HG03565 (cell line): ENCODE measurements at regions not wholly inside any gene's neighbourhood (a gene's known extent, or its start where the extent isn't known, plus 50 kb on each side); places are given as distances from the start of the nearest gene placed in this dataset.

Experiments
- ATAC-seq: cut with Tn5 transposase; IDR thresholded peaks from one replicate; pipeline ENCODE4 v1.9.1; 2021; ENCODE audit warnings: mild to moderate bottlenecking, moderate library complexity; ENCODE audit not compliant: unreplicated experiment

GRCh38 chr4:125679989-125680388, 365.2 kb downstream of the FAT4 start:
- ATAC-seq: no peak

- ATAC-seq: no peak
Observed at GRCh38 chr4:125681240-125681639, 366.5 kb downstream of the FAT4 start.

DNA sequence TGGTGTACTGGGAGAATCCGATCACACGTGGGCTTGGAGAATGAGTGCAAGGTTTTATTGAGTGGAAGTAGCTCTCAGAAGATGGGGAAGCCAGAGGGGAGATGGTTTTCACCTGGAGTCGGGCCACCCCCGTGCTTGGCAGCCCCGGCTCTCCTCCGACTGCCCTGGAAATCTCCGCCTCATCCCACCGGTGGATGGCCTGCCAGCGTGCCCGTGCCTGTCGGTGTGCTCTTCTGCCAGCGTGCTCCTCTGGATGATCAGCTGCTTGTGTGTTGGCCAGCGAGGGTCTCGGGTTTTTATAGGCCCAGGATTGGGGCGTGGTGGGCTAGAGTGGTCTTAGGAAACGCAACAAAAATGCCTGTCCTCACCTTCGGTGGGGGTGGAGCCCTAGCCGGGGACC, 368.0 kb downstream of the FAT4 start:
- ATAC-seq: no peak

DNA sequence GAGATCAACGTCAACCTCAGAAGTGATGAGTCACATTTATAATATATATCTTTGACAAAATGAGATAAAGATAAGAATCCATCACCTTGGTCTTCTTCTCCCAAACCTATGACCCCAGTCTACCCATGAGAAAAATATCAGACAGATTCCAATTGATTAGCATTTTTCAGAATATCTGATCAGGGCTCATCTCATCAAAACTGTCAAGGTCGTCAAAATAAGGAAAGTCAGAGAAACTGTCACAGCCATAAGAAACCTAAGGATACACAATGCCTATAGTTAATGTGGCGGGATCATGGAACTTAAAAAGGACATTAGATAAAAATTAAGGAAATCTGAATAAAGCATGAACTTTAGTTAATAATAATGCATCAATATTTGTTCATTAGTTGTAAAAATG, 374.1 kb downstream of the FAT4 start:
- no peak for ATAC-seq

DNA sequence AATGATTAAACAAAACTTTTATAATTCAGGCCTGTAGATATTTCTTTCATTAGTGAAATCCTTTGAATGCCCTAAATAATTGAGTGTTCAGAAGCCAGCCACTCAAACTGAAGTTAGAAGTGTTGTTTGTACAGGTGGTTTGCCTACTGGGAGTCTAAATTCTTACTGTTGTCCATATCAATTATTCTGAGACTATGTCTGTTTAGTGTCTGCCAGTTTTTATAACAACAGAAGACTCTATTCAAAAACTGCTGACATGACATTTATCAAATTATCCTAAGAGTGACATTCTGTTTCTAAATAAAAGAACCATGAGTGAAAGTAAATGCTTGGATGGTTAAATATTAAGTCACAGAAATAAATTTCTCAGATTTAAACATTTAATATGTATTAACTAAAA, 375.1 kb downstream of the FAT4 start:
- no peak for ATAC-seq

GRCh38 chr4:125693228-125693627, 378.5 kb downstream of the FAT4 start:
- no peak for ATAC-seq

- no peak for ATAC-seq
Observed at GRCh38 chr4:125702406-125702805, 387.7 kb downstream of the FAT4 start.

DNA sequence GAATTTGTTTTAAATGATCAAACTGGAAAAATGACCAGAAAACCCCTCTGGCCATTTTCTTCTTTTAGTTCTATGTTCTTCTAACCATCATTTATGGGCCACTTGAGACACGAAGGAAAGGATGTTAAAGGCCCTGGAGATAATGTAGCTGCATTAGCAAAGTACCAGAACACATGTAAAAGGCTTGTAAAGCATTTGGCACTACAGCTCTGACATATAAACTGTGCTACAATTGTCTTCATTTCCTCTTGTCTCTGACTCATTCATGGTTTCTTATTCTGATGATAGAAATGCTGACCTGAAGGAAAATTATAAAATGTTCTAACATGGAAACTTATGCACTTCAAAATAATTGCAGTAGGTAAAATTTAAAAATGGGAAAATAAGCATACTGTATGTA, 388.7 kb downstream of the FAT4 start:
- ATAC-seq: no peak

- no peak for ATAC-seq
Observed at GRCh38 chr4:125704726-125705125, 390.0 kb downstream of the FAT4 start.

- ATAC-seq: no peak
Observed at GRCh38 chr4:125705681-125706080, 390.9 kb downstream of the FAT4 start.

DNA sequence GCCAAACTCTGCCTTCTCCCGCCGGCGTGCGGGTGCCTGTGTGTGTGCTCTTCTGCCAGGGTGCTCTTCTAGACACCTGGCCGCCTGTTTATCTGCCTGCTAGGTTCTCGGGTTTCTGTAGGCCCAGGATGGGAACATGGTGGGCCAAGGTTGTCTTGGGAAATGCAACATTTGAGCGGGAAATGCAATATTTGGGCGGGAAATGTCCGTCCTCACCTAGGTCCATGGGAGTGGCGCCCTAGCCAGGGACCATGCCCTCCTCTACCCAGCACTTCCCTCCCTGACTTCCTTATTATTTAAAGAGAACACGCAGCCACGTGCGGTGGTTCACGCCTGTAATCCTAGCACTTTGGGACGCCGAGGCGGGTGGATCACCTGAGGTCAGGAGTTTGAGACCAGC, 392.6 kb downstream of the FAT4 start:
- ATAC-seq: no peak

GRCh38 chr4:125710766-125711165, 396.0 kb downstream of the FAT4 start:
- no peak for ATAC-seq

- no peak for ATAC-seq
Observed at GRCh38 chr4:125714049-125714448, 399.3 kb downstream of the FAT4 start.

GRCh38 chr4:125714845-125715244, 400.1 kb downstream of the FAT4 start:
- ATAC-seq: no peak

DNA sequence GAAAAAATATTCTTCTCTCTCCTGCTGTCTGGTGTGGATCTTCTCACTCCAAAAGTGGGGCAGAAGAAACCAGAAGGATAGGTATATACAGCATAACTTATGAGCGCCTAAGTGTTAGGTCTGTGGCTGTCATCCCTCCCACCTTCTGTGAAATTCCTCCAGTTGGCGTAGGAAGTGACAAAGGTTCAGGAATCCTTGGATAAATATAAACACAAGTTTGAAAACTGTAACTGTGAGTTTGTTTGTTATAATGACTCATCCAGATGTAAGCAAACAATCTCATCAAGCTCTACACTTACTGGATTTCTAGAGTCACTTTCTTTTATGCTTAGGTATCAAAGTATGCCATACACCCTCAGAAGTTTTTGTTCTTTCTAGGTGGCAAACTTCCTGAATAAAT, 405.2 kb downstream of the FAT4 start:
- no peak for ATAC-seq

- no peak for ATAC-seq
Observed at GRCh38 chr4:125722009-125722408, 407.3 kb downstream of the FAT4 start.

- no peak for ATAC-seq
Observed at GRCh38 chr4:125725957-125726525, 411.3 kb downstream of the FAT4 start.

DNA sequence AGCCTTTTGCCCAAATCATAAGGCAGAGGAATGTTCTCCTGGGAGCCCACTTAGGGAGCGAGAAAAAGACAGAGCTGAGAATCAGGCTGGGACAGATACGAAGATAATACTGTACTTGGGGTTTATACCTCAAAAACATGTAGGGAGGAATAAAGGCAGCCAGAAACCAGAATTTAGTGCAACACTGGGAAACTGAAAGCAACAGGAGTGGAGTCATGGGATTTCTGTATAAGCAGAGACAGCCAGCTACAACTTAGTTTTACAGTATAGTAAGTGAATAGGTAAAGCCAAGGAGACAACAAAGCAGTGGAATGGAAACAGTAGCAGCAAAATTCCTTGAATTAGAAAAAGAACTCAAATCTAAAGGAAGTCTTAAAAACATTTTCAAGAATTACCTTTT, 413.2 kb downstream of the FAT4 start:
- ATAC-seq: no peak

GRCh38 chr4:125728568-125728967, 413.8 kb downstream of the FAT4 start:
- ATAC-seq: no peak

GRCh38 chr4:125729171-125729570, 414.4 kb downstream of the FAT4 start:
- ATAC-seq: no peak

DNA sequence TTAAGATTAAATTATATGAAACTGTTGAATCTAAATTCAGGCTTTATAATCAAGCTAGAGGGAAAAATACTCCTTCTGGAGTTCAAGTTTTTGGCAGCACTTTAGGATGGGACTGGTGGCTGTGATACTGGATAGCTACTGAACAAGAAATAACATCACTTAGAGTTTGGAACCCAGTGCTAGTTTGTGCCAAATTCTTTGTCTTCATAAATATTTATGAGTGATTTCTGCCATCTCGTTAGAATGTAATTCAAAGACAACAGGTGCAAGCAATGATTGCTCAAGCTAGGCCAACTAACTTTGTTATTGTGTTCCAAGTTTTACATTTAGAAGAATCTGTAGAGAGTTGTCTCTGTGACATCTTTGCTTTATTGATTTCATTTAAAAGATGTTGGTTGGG, 417.9 kb downstream of the FAT4 start:
- no peak for ATAC-seq

- ATAC-seq: no peak
Observed at GRCh38 chr4:125734504-125734903, 419.7 kb downstream of the FAT4 start.

GRCh38 chr4:125735102-125735501, 420.3 kb downstream of the FAT4 start:
- ATAC-seq: no peak

DNA sequence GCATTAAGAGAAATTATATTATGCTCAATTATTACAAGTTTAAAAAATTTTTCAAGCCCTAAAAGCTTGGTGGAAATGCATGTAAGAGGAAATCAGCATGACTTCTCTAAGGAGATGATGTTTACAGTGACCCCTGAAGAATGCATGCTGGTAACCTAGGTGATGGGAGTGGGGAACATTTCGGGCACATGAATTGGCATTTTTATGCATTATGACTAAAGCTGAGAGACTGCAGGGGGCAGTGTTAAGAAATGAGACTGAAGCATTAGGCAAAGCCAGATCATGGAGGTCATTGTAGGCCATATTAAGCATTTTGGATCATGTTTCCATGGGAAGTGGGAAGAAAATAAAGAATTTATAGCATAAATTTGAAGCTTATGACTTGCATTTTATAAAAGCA, 421.3 kb downstream of the FAT4 start:
- ATAC-seq: no peak
